Retinal pigment epithelial cell (primary cell): ENCODE measurements at regions not wholly inside any gene's neighbourhood (a gene's known extent, or its start where the extent isn't known, plus 50 kb on each side); places are given as distances from the start of the nearest gene placed in this dataset.

ENCODE experiments used
- DNase-seq: peaks from one replicate; pipeline ENCODE4 v3.0.0-alpha.2; 2010; ENCODE audit warnings: low read depth
- H3K4me3 ChIP-seq: 2 replicates; pipeline ENCODE4 v1.5.1; 2011; ENCODE audit warnings: mild to moderate bottlenecking, low read length, control low read depth, moderate library complexity
- TF ChIP-seq, protein P1 (sequence below): conservative IDR thresholded peaks from 2 replicates; pipeline ENCODE4 v1.5.1; 2011; ENCODE audit warnings: low read depth, low read length, control low read depth, inconsistent platforms

GRCh38 chr6:81307651-81308214, 444.7 kb downstream of the TENT5A start:
- H3K4me3 ChIP-seq, result no peak overlapping the region
- no peak for DNase-seq
- TF ChIP-seq, protein P1, sequence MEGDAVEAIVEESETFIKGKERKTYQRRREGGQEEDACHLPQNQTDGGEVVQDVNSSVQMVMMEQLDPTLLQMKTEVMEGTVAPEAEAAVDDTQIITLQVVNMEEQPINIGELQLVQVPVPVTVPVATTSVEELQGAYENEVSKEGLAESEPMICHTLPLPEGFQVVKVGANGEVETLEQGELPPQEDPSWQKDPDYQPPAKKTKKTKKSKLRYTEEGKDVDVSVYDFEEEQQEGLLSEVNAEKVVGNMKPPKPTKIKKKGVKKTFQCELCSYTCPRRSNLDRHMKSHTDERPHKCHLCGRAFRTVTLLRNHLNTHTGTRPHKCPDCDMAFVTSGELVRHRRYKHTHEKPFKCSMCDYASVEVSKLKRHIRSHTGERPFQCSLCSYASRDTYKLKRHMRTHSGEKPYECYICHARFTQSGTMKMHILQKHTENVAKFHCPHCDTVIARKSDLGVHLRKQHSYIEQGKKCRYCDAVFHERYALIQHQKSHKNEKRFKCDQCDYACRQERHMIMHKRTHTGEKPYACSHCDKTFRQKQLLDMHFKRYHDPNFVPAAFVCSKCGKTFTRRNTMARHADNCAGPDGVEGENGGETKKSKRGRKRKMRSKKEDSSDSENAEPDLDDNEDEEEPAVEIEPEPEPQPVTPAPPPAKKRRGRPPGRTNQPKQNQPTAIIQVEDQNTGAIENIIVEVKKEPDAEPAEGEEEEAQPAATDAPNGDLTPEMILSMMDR, result no peak

DNA sequence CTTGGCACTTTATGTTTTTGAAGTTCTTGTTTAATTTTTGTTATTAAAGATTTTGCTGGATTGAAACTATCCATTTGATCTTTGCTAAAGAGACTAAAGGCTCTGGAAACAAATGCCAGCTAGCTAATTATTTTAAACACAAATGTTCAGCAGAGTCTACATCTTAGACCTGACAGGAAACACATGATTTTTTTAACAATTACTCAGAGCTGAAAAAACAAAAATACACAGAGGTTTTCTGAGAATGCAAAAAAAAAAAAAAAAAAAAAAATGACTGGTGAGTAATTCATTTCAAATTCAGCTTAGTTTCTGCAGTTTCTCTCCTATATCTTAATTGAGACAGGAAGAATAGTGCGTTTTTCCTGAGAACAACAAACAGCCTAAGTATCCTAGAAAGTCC, 448.0 kb downstream of the TENT5A start:
- TF ChIP-seq, protein P1, result no peak
- DNase-seq, result no peak
- H3K4me3 ChIP-seq, result no peak overlapping the region

GRCh38 chr6:81300961-81301360, 451.5 kb downstream of the TENT5A start:
- DNase-seq, result no peak
- no peak overlapping the region for H3K4me3 ChIP-seq
- TF ChIP-seq, protein P1, result no peak

GRCh38 chr6:81298751-81299150, 453.7 kb downstream of the TENT5A start:
- no peak for DNase-seq
- no peak overlapping the region for H3K4me3 ChIP-seq

GRCh38 chr6:81295310-81295709, 457.2 kb downstream of the TENT5A start:
- H3K4me3 ChIP-seq, result no peak overlapping the region
- no peak for DNase-seq
- TF ChIP-seq, protein P1, result no peak

More at GRCh38 chr6:81298751-81299150, 453.7 kb downstream of the TENT5A start:
- TF ChIP-seq, protein P1, result no peak

DNA sequence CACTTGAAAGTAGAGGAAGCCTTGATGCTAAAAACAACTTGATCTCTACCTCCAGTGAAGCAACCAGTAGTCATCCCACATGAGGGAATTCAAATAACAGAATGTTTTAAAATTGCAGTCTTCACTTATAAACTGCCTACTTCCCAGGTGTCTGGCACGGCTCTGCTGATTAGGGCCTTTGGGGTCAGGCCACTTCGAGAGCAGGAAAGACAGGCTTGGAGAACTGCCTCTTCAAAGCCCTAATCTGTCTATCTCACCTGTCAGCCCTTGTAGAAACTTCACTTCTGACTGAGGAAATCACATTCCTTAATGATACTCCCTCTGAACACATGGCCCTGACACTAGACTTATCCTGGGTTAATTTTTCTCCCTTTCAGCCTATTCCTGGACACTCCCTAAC, 458.6 kb downstream of the TENT5A start:
- DNase-seq, result no peak
- TF ChIP-seq, protein P1, result no peak
- no peak overlapping the region for H3K4me3 ChIP-seq

- no peak overlapping the region for H3K4me3 ChIP-seq
- no peak for DNase-seq
- TF ChIP-seq, protein P1, result no peak
Measured at GRCh38 chr6:81289229-81289628, 463.3 kb downstream of the TENT5A start.
